Renal cortical epithelial cell (primary cell): ENCODE measurements at regions not wholly inside any gene's neighbourhood (a gene's known extent, or its start where the extent isn't known, plus 50 kb on each side); places are given as distances from the start of the nearest gene placed in this dataset.
A peak's percentile ranks its signal among the peaks of the same experiment; 100 is the strongest.
"Not testable (repeated sequence)": the region's sequence is repeated elsewhere in the genome, so short reads cannot be mapped to it uniquely, and the experiment has no call there.

Experiments
- DNase-seq: peaks from one replicate; pipeline ENCODE4 v3.0.0-alpha.2; 2011; ENCODE audit warnings: low read depth

DNA sequence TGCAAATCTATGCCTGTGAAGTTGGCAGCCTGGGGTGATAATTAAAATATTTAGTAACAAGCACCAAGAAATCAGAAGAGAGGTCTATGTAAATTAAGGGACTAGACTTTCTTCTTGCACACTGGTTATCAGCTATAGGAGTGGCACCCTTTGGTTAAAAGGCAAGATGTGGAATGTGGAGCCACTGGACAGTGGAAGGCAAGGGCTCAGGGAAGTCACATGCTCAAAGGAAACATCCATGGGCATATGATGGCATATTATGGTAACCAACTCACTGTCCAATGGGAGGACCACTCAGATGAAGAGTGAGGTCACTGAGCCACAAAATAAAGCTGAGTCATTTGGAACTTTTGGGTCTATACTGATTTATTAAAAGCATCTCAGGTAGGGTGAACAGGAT is 165.6 kb upstream of the PRICKLE2 start:
- DNase-seq = no peak

DNA sequence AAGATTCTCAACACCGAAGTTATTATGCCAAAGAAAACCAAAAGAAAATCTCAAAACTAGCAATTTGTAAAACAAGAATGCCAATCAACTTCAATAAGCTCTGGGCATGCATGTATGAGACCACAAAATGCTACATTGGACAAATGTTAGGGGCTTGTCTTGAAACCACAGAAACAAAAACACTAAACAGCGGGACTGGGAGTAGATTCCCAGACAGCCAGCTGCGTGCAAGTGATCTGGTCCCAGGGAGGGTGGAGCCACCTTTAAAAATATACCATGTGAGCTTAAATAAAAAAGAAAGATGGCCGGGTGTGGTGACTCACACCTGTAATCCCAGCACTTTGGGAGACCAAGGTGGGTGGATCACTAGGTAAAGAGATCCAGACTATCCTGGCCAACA is 163.6 kb upstream of the PRICKLE2 start:
- no peak for DNase-seq

DNA sequence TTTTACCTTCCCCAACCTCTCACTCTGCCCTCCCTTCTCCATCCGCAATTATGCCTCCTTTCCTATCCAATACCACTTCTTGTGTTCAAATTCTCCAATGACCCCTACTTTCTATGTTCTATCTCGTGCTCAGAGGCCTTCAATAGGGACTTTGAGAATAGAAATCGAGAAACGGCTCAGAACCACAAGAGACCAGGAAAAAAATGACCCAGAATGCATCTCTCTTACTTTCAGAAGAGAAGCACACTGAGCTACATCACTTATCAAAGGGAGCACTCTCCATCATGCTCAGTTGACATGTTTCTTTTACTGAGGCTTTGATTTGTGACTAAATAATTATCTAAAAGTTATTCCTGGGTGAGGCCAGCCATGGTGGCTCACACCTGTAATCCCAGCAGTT is 162.4 kb upstream of the PRICKLE2 start:
- no peak for DNase-seq

DNA sequence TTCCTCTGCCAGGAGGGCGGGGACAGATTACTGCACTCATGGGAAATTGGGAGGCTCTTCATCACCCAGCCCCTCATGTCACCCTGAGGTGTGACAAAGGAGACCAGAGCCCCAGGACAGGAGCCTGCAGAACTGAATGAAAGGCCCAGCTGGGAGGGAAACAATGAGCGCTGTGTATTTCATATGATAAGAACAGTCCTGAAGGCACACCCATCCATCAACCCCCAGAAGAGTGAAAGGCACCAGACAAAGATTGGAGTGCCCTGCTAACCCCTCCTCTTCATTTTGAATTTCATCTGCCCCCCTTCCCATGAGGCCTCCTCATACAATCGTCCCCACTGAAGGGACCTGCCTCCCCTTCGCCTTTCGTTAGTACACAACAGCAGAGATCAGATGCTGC is 160.0 kb upstream of the PRICKLE2 start:
- no peak for DNase-seq

DNA sequence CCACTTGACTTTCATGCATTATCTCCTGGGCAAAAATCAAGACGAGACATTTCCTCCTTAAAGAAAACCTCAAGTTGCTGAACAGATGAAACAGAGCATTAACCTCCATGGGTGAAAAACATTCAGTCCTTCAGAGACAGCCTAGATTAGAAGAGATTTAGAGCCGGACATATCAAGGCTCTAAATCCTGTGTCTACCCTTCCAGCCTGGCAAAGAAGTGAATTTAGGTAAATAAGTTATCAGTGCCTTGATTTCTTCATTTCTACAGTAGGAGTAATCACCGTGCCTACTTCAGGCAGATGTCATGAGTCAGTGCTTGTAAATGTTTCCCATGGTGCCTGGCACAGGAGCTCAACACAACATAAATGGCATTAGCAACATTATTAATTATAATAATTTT is 159.3 kb upstream of the PRICKLE2 start:
- peak; percentile 22 for DNase-seq

DNA sequence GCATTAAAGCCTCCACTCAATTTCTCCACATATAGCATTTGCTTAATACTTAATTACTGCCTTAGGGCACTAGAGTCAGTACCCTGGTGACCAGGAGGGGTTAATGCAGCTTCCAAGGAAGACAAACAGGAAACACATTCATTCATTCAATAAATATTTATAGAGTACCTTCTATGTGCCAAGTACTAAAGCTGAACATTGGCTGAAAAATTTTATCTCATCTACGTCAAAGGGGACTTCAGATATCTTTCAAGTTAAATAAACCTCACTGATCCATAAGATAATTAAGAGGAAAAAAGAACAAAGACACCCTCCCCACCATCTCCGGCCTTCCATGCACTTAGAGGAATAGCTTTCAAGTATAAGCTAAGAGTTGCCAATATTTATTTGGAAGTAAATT is 156.9 kb upstream of the PRICKLE2 start:
- peak; percentile 35 for DNase-seq

DNA sequence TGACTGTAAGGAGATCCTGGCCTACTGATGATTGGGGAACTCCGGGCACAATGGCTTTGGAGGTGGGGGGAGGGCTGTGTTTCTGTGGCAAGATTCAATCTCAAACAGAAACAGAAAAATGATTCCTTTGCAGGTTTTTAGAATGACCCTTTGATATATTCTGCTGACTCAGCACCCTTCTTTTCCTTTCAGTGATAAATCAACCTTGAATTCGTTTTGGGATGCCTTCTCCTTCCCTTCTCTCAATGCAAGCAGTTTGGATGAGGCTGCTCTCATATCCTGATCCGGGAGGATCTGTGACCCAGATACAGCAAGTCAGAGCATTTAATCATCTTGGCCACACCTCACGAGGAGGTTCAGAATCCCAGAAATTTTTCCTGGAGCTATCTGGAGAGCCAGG is 156.1 kb upstream of the PRICKLE2 start:
- DNase-seq = no peak

DNA sequence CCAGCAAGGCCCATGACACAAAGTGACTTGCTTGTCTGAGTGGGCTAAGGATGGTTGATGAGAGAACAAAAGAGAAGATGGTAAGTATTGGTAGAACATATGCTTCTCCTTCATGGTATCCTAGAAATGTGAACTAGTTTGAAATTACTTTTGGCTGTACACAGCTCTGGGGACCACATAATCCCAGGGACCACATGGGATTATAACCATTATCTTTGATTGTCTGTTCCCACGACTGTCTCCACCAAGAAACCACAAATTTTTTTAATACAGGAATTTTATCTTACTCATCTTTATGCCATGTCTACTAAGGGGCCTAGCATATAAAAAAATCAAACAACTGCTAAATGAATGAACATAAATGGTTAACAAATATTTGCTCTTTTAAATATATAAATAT is 155.3 kb upstream of the PRICKLE2 start:
- no peak for DNase-seq

DNA sequence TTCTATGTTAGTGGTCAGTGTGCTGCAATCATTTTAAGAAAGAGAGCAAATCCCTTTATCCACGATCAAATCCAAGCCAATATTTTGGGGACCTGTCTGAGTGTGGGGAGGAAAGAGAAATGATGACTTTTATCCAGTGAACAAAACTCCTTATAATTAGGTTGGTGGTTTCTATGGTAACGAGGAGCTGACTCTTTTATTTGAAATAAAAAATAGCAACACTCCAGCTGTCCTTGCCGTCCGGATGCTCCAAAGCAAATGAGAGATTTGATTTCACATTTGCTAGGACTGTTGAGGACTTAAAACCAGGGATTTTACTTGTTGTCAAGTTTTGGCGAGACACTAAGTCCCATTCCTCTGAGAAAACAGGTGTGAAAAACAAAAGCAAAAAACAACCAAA is 154.0 kb upstream of the PRICKLE2 start:
- DNase-seq = no peak

DNA sequence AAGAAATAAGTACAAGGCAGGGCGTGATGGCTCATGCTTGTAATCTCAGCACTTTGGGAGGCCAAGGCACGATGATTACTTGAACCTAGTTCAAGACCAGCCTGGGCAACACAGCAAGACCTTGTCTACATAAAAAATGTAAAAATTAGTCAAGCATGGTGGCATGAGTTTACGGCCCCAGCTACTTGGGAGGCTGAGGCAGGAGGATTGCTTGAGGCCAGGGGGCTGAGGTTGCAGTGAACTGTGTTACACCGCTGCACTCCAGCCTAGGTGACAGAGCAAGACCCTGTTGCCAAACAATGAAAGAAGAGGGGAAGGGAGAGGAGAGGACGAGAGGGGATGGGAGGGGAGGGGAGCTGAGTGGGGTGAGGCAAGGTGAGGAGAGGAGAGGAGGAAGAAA is 152.7 kb upstream of the PRICKLE2 start:
- DNase-seq = no peak

DNA sequence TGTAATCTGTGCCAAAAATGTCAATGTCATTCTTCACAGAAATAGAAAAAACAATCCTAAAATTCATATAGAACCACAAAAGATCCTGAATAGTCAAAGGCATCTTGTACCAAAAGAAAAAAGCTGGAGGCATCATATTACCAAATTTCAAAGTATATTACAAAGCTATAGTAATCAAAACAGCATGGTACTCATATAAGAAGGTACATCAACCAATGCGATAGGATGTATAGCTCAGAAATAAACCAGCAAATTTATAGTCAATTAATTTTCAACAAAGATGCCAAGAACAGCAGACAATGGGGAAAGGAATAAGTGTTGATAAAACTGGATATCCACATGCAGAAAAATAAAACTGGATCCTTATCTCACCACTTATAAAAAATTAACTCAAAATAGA is 150.5 kb upstream of the PRICKLE2 start:
- DNase-seq = no peak

DNA sequence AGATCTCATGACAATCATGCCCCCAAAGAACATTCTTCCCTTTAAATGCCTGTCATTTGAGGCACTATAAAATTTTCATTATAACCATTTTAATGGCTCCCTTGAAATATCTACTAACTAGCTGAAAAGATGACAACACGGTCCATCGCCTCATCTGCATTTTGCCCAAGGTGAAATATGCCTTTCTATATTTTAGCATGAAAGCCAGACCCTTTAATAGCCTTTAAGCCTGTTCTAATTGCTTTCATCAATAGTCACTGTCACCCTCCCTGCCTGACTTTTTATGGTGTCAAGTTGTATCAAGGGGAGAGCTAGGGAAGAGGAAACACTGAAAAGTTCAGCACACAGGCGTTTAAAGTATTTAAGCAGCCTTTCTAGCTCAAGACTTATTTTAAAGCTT is 144.1 kb upstream of the PRICKLE2 start:
- no peak for DNase-seq

DNA sequence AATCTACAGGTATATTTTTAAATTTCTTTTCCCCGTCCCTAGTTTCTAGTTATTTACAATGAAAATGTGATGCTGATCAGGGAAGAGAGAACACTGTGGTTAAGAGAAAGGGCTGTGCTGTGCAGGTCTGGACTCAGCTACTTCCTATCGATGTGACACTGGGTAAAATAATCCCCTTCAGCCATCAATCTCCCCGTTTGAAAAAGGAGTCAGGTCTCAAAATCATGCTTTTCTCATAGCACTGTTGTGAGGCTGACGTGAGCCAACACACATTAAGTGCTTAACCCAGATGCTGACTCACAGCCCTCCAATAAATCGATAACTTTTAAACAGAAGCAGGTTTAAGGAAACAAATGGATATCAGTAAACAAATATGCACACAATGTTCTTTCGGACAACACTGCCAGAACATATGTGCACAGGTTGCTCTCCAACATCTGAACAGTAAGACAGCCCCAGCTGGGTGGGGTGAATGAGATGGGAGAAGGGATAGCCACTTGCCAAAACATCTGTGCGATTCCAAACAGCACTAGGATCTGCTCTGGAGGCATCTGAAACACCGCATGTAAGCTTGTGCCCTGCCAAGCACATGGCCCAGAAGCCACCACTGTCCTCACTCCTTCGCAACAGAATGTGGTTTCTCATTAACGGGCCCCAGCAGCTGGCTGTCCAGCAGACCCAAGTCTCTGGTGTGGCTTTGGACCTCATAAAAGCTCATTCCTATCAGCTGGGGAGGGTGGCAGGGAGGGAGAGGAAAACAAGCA is 143.2 kb upstream of the PRICKLE2 start:
- DNase-seq = peak; percentile 37

DNA sequence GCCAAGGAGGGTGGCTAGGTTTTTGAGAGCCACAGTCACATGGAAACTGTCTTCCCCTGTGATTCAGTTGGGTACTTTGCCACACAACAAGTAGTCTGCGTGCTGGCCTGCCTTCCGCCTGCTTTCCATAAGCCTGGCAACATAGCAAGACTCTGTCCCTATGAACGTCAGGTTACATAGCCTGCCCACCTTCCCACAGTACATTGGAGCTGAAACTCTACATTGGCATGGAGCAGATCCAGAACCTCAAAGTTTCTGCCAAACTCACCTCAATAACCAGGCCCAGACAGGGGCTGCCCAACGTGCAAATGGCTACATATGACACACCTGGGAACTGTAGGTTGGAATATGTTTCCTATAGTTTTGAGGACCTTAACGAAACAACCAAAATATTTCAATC is 140.6 kb upstream of the PRICKLE2 start:
- no peak for DNase-seq

DNA sequence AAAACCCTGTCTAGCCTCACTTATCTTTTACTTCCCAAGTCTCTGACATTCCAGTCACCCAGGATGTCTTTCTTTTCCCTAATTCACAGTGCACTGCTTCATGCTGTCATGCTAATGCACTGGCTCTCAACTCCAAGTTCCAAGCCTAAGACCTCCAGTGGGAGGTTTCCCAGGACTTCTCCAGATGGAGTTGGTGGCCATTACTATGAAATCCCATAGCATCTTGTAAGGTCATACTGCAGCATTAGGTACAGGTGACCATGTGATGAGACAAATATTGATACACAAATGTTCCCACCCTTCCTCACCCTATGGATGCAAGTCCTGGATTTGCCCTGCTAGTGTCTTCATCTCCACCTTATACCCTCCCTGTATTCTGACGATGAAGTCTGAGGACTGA is 138.6 kb upstream of the PRICKLE2 start:
- DNase-seq = no peak

DNA sequence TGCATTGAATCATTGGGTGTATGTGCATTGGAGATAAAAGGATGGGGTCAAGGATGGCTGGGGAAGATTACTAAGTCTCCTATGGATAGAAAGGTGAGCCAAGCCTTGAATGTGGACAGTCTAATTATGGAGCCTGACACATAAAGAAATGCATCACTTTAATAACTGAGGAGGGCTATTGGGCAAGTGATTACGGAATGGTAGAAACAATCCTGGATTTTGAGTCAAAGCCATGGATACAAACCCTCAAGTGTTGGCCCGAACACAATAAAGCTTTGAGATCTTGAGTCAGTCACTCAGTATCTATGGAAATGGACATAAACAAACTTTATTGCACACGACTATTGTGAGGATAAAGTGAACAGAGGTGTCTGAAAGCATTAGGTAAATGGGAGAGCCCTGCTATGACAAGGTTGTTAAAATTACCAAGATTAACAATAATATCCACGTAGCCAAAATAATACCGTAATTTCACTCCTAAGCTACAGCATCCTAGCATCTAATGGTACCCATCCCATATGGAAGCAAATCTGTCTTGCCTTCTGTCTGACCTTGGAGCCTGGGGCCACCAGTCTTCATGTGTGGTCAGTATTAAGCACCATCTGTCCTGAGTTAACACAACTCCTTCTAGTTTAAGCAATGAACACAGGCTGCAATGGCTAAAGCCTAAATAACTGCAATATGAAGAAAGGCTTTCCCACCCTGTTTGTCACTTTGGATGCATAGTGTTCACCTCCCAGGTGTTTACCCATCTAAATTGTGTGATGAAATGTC is 136.9 kb upstream of the PRICKLE2 start:
- DNase-seq = no peak

DNA sequence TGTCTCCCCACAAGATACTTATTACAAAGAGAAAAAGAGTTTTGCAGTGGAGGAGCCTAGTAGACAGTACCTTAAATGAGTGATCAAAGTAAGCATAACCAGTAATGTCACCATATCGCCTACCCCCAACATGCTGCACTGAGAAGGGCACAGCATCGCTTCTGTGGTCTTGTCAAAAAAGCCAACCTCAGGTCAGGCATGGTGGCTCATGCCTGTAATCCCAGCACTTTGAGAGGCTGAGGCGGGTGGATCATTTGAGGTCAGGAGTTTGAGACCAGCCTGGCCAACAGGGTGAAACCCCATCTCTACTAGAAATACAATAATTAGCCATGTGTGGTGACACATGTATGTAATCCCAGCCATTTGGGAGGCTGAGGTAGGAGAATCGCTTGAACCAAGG is 135.8 kb upstream of the PRICKLE2 start:
- not testable (repeated sequence) for DNase-seq

DNA sequence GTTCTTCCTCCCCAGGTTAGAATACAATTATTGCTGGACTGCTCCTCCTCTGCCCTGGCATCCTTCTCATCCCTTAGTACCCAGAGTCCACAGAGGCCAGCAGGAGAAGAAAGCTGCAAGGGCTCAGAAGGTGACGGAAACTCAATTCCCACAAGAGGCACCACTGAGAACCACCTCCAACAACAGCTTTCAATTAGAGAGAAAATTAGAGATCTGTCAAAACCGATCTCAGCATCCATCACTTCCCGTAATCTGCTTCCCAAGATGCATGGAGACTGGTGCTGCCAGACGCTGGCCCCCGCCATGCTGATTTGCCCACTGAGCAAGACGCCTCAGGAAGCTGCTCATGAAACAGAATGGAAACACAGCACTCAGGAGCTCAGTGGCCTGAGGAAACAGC is 135.0 kb upstream of the PRICKLE2 start:
- no peak for DNase-seq

DNA sequence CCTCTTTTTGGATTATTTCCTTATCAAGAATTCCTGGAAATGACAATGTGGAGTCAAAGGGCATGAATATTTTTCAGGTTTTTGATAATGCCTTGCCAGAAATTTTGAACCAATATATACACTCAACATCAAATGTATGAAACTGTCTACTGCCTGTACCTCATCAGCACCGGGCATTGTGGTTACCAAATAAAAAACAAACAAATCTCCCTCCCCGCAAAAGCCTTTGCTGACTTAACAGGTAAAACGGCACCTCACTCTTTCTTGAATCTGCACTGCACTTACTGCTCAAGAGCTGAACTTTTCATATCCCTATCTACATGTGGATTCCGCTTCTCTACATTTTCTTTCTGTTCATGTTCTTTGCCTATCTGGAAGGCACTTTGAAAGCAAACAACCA is 134.5 kb upstream of the PRICKLE2 start:
- DNase-seq = no peak

DNA sequence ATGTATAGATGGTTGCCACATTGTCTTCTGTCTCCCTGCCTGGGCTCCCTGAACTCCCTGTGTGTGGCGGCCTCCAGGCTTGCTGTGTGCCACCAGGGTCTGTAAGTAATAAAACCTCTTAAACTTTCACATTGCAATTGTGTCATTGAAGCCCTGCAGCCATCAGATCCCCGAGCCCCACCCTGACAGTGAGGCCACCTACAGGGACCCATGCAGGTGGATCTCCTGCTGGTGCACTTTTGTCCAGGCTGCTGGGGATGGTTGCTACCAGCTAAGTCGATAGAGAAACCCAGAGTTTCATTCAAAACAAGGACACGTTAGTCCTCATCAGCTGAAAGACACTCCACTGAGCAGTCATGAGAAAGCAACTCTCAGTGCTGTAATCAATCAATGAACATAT is 133.6 kb upstream of the PRICKLE2 start:
- no peak for DNase-seq

DNA sequence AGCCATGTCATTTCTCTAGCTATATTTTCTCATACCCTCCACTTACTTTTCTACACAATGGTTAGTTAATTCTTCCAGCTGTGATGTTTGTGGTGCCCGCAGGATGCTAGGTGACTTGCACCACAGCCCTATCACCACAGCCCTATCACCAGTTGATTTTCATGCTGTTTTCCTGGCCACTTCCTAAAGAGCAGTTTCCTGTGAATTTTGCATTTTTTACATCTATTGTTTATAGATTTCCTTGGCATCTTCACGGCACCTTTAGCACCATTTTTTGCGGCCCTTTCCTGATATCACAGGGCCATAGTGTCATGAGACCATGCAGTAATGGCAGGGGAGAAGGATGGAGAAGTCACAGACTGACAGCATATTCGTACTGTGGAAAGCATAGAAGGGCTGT is 132.9 kb upstream of the PRICKLE2 start:
- no peak for DNase-seq

DNA sequence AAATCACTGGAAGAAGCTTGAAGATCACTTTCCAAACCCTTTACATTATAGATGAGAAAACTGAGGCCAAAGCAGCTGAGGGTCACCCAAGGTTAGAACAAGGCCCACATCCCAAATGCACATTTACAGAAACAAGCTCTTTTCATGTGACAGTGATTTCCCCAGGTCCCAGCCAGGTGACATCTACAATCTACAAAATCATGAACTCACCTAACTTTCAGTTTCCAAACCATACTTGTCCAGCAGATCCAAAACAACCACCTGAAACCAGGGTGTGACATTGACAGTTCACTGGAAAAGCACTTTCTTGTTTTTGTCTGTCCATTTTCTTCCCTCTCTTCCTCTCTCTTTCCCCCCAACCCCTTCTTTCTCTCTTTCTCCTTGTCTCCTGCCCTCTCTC is 132.2 kb upstream of the PRICKLE2 start:
- no peak for DNase-seq

DNA sequence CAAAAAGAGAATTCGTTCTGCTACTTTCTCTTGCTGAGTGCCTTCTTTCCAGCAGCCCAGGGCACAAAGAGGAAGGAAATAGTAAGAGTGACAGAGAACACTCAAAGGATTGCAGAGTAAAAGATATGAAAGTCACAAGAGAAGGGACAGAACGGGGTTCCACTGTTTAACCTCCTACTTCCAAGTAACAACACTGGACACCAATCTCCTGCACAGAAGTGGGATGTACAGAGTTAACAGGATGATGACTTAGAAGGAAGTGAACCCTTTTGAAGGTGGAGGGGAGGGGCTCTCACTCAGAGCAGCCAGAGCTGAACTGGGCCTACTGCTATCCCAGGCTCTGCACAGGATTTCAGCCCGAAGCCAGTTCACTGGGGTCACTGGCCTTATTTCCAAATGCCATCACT is 130.1 kb upstream of the PRICKLE2 start:
- peak; percentile 77 for DNase-seq

DNA sequence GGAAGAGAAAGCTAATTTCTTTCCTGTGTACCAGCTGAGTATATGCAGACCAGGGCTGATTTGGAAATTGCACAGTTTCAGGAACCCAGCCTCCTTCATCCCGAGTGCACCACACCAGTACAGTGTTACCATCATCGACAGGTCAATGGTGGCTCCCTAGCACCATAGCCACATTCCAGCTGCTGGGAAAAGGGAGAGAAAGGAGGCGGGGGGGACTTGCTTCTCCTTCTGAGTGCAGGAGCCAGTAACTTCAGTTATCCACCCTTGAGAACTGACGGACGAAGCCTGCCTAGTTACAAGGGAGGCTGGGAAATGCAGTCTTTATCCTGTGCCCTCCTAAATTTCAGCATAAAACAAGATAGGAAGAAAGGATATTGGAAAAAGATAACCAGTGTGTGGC is 129.7 kb upstream of the PRICKLE2 start:
- DNase-seq = no peak
